Cardiac septum (tissue), 1 donor: ENCODE measurements at regions not wholly inside any gene's neighbourhood (a gene's known extent, or its start where the extent isn't known, plus 50 kb on each side); places are given as distances from the start of the nearest gene placed in this dataset.
"Not testable (repeated sequence)": the region's sequence is repeated elsewhere in the genome, so short reads cannot be mapped to it uniquely, and the experiment has no call there.

ENCODE experiments used
- DNase-seq: peaks from one replicate; pipeline ENCODE4 v3.0.0-alpha.2; 2020; ENCODE audit warnings: low spot score
- intact Hi-C: fragments of 100-400 bp; cut with DNase I; formaldehyde crosslinking; loops from one replicate; pipeline ENCODE4 v1.14.0; 2022
- donor health status: DM: no; HTN: no; CAD: no.

DNA sequence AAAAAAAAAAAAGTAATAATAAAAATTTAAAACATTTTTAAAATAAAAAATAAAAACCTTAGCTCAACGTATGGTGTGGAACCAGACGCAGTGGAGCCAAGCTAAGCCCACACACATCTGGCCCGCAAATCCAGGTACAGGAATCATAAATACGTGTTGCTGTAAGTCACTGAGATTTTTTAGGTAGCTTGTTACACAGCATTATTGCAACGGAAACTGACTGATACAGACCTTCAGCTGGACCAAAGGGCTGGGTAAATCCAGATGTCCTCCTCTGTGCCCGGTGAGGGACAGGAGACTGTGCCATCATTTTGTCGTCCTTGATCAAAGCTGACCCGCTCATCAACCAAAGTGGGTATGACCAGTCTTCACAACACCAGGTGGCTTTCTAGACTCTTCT, 104.9 kb downstream of the TMEM130 start:
- intact Hi-C loops: no loop called here
- no peak for DNase-seq

DNA sequence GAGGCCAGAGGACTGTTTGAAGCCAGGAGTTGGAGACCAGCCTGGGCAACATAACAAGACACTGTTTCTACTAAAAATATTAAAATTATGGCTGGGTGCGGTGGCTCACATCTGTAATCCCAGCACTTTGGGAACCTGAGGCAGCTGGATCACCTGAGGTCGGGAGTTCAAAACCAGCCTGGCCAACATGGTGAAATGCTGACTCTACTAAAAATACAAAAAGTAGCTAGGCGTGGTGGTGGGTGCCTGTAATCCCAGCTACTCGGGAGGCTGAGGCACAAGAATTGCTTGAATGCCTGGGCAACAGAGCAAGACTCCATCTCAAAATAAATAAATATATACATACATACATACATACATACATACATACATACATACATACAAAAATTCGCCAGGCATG, 99.7 kb downstream of the TMEM130 start:
- DNase-seq, intact Hi-C loops: not testable (repeated sequence)

DNA sequence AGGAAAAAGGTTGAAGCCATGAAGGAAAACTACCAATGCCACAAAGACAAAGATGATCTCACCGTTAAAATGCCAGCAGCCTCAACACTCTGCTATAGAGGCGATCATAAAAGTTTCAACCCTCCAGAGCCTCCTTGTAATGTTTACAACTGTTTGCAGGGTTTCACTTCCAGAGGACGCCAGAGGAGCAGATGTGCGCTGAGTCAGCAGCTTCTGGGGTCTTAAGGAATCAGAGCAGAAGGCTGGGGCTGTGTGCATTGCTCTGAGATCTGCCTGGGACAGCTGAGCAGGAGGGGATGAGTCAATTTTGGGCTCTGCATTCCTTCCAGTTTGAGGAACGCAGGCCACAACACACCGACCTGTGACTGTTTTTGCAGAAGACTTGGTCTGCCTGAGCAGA, 98.3 kb downstream of the TMEM130 start:
- intact Hi-C loops: no loop called here
- no peak for DNase-seq

DNA sequence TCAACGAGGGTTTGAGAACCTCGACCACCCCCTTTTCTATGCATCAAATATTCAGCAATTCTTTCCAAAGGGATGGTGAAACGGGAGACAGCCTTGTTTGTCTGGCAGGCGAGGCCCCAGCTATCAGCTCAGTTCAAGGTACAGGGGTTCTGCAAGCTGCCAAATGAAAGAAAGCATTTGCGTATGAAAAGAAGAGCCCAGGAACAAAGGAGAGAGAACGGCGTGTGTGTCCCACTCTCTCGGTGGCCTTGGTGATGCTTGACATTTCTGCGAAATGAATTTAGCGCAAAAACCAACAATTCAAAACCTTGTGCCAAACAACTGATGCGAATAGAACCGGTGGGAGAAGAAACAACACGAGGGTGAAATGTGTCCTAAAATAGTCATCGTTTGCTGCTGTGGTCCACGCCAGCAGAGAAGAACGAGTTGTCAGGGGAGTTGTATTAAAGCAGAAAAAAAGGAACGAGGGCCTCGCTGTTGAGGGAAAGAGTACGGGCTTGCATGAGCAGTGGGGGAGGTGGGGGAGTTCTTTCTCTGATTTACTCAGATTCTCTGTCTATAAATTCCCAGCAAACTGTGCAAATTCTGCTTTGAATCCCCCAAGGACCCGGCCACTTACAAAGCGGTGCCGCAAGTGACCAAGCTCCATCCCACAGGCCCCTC, 97.7 kb downstream of the TMEM130 start:
- intact Hi-C loops: no loop called here

DNA sequence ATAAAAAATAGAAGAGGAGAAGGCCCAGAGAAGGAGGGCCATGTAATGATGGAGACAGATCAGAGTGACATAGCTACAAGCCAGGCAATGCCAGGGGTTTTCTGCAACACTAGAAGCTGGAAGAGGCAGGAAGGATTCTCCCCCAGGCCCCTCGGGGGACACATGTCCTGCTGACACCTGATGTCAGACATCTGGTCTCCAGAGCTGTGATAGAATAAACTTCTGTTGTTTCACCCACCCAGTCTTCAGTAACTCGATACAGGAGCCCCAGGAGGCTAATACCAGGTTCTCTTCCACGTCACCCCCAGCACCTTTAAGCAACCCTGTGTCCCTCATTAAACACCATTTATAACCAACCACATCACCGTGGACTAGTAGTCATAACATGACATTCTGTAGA, 94.9 kb downstream of the TMEM130 start:
- no peak for DNase-seq
- intact Hi-C loops: no loop called here

More for the DNA sequence above, 97.7 kb downstream of the TMEM130 start:
- DNase-seq: no peak

DNA sequence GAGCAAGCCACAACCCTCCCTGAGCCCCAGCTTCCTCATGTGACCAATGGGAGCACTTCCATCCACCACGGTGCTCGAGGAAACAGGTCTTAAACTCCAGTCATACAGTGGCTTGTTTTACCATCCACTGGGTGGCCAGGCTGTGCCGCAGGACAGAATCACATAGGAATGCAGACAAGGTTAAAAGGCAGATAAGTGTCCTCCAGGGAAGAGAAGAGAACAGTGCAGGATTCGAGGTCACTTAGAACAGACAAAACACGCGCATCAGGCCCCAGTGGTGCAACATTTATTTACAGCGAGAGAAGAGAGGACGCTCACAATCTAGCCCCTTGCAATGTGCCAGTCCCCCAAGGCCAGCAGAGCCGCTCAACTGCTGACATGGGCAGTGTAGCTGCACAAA, 92.8 kb downstream of the TMEM130 start:
- DNase-seq: no peak
- intact Hi-C loops: no loop called here

DNA sequence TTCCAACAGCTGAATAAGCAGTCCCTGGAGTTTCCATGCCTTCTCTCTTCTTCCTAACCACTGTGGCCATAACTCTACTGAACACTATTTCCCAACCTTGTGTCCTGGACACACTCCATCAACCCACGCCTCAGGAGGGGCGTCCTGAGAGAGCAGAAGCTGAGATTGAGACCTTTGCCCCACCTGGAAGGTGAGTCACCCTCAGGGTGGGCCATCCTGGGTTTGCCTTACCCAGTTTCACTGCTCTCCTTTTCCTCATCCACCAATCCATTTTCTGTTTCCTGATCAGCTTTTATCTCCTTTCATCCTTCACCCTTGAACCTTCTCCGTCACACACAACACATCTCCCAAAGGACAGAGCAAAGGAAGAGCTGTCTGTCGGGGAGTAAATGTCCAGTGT, 91.4 kb downstream of the TMEM130 start:
- intact Hi-C loops: no loop called here
- no peak for DNase-seq

DNA sequence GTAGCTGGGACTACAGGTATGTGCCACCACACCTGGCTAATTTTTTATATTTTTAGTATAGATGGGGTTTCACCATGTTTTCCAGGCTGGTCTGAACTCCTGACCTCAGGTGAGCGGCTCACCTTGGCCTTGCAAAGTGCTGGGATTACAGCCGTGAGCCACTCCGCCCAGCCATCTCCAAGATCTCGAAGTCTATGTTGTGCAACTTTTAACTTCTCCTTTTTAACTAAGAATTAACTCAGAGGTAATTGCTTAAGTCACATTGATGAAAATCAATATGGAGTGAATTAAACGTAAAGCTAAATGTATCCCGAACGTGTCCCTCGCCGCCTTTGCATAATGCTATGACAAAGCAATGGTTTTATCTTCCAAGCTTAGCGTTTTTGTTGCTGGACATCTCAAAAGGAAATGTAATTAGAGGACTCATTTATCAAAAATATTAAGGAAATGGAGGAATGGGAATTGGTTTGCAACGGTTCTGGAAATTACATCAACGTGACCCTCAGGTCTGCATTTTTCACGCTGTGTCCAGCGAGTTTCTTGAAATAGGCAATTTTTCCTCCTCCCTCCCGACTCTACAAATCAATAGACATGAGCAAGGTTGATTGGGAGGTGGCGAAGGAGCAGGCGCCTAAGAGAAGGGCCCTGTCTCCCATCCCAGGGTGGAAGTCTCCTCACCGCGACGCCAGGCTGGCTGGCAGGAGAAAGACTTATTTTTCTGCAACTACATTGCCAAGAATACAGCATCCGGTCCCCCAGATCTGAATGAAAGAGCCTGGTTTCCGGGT, 89.8 kb downstream of the TMEM130 start:
- intact Hi-C loops: no loop called here
- DNase-seq: no peak

DNA sequence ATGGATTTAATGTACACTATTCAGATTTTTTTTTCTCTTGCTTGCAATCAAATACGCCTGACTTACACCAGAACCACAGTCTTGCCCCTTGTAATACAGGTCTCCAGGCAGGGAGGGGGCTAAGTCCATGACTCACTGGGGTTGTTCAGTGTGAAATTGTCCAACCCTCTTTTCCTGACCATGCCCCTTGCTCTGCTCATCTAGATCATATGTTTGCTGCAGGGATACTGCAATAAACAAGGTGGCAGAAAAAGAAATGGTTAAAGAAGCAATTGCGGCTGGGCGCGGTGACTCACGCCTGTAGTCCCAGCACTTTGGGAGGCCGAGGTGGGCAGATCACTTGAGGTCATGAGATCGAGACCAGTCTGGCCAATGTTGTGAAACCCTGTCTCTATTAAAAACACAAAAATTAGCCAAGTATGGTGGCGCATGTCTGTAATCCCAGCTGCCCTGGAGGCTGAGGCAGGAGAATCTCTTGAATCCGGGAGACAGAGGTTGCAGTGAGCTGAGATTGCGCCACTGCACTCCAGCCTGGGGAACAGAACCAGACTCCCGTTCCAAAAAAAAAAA, 85.5 kb downstream of the TMEM130 start:
- intact Hi-C loops: no loop called here

DNA sequence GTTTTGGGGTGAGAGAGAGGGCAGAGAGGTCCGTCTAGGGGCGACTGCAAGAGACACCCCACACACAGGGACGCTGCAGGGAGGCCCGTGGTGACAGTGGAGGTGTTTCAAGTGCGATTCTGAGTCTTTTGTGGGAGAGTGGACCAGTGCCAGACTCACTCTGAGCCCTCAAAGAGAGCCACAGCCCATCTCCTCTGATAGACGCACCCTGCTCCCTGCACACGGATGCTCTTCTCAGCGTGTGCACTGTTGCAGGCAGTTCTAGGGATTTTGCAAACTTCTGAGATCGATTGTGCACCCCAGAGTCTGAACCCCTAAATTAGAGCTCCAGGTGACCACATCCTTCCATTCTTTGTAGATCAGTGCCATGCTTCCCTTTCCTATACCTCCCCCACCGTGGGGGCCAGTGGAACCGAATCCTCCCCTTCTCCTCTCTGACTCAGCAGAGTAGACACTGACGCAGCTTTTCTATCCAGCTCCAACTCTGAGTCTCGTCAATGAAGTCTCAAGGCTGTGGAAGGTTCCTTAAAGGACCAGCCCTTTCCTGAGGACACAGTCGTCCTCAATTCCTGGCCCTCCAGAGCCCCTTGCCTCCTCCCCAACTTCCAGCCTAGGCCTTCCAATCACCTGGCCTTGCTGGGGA, 83.8 kb downstream of the TMEM130 start:
- no peak for DNase-seq
- intact Hi-C loops: no loop called here

More for the DNA sequence above, 85.5 kb downstream of the TMEM130 start:
- no peak for DNase-seq

DNA sequence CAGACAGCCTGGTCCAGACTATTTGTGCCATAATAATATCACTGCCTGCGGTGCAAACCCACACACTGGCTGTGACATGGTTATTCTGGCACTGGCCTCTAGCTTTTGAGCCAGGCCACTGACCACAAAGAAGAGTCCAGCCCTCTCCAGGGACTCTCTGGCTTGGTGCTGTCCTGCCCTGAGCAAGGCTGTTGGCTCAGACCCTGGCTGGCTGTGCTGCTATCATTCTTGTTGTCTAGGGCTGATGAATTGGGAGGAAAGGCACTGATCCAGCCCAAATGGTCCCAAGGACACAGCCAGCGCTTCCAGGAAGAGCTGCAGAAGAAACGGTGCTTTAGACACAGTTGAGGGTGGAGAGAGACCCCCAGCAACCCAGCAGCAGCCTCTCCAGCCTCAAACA, 80.8 kb downstream of the TMEM130 start:
- DNase-seq: no peak
- intact Hi-C loops: no loop called here

DNA sequence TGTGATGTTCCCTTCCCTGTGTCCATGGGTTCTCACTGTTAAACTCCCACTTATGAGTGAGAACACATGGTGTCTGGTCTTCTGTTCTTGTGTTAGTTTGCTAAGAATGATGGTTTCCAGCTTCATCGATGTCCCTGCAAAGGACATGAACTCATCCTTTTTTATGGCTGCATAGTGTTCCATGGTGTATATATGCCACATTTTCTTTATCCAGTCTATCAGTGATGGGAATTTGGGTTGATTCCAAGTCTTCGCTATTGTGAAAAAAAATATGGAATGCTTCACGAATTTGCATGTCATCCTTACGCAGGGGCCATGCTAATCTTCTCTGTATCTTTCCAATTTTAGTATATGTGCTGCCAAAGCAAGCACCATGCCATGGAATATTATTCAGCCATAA, 75.4 kb downstream of the TMEM130 start:
- intact Hi-C loops, DNase-seq: not testable (repeated sequence)

DNA sequence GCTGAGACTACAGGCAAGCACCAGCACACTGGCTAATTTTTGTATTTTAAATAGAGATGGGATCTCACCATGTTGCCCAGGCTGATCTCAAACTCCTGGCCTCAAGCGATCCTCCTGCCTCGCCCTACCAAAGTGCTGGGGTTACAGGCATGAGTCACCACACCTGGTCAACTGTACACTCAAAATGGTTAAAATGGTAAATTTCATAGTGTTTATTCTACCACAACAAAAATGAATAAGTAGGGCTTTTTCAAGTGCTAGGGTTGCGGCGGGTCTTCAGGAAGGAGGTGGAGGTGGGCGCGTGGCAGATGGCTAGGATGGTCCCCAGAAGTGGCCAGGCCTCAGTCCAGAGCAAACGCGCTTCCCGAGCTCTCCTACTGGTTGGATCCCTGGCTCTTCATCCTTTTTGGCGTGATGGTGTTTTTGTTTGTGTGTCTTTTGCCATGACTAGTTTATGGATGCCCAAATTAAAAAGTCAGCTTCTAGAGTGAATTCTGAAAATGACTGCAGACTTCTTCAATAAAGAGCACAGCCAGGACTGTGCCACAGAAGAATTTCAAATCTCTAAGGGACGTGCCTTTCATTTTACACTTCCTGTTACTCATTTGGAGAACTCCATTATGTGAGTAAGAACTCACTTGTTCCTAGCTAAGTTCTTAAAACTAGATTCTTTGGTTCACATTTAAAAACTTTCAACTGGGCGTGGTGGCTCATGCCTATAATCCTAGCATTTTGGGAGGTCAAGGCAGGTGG, 73.9 kb downstream of the TMEM130 start:
- DNase-seq: no peak

More for the DNA sequence above, 73.9 kb downstream of the TMEM130 start:
- intact Hi-C loops: no loop called here
